BJ (cell line): ENCODE measurements at regions not wholly inside any gene's neighbourhood (a gene's known extent, or its start where the extent isn't known, plus 50 kb on each side); places are given as distances from the start of the nearest gene placed in this dataset.

Experiments
- CTCF ChIA-PET: fragments of 350-600 bp; formaldehyde crosslinking; extraction: SDS; loops from one replicate; lab custom pipeline; 2021; ENCODE audit warnings: antibody characterized with exemption, inconsistent platforms; lab: Yijun Ruan, JAX
- POLR2A ChIA-PET: fragments of 300-600 bp; sonication (Branson Sonifier 250); formaldehyde crosslinking; extraction: SDS; loops from one replicate; lab custom pipeline; 2021; ENCODE audit warnings: antibody characterized with exemption; lab: Charles Lee
- DNase-seq: peaks from one replicate; pipeline ENCODE4 v3.0.0-alpha.2; 2011; ENCODE audit warnings: low read depth
- H3K27me3 ChIP-seq: 2 replicates; pipeline ENCODE4 v1.6.0; 2011; ENCODE audit warnings: low read length; ENCODE audit not compliant: control insufficient read depth, insufficient read depth
- H3K36me3 ChIP-seq: 2 replicates; pipeline ENCODE4 v1.5.1; 2011; ENCODE audit warnings: low read length; ENCODE audit not compliant: control insufficient read depth, insufficient read depth
- H3K4me3 ChIP-seq: 2 replicates; pipeline ENCODE4 v1.5.1; 2011; ENCODE audit warnings: low read depth, mild to moderate bottlenecking, control low read depth, low read length
- TF ChIP-seq, protein P1 (sequence below): IDR thresholded peaks from 2 replicates; pipeline ENCODE4 v1.5.1; 2011; ENCODE audit warnings: low read depth, mild to moderate bottlenecking, control low read depth, inconsistent platforms, low read length, moderate library complexity; ENCODE audit not compliant: insufficient read depth

DNA sequence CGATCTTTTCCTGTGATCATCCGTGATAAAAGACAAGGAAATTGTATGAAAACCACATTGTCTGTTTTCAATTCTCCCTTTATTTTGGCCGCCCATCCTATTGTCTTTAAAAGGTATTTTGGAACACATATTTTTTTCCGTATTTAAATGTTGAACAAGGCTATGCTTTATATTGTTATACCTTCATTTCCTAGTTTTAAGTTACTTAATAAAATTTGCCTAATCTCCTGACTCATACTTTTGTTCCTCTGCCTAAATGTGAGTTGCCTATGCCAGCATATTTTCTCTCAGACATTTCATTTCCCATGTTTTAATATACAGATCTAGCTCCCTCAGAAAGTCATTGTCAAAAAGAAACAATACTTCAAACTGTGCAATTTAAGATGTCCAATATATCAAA lies 104.2 kb downstream of the SLITRK6 start:
- TF ChIP-seq, protein P1, sequence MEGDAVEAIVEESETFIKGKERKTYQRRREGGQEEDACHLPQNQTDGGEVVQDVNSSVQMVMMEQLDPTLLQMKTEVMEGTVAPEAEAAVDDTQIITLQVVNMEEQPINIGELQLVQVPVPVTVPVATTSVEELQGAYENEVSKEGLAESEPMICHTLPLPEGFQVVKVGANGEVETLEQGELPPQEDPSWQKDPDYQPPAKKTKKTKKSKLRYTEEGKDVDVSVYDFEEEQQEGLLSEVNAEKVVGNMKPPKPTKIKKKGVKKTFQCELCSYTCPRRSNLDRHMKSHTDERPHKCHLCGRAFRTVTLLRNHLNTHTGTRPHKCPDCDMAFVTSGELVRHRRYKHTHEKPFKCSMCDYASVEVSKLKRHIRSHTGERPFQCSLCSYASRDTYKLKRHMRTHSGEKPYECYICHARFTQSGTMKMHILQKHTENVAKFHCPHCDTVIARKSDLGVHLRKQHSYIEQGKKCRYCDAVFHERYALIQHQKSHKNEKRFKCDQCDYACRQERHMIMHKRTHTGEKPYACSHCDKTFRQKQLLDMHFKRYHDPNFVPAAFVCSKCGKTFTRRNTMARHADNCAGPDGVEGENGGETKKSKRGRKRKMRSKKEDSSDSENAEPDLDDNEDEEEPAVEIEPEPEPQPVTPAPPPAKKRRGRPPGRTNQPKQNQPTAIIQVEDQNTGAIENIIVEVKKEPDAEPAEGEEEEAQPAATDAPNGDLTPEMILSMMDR = no peak
- no peak overlapping the region for H3K4me3 ChIP-seq
- ChIA-PET CTCF (no interaction called here), POLR2A (interaction anchor here (0.7 kb wide), 1 partner anchor 378 kb away, joined by 3 read pairs; no protein-coding TSS in a partner anchor)
- H3K27me3 ChIP-seq = no peaks in the 10 kb centered on the region
- H3K36me3 ChIP-seq = no peaks in the 10 kb centered on the region
- no peak for DNase-seq

DNA sequence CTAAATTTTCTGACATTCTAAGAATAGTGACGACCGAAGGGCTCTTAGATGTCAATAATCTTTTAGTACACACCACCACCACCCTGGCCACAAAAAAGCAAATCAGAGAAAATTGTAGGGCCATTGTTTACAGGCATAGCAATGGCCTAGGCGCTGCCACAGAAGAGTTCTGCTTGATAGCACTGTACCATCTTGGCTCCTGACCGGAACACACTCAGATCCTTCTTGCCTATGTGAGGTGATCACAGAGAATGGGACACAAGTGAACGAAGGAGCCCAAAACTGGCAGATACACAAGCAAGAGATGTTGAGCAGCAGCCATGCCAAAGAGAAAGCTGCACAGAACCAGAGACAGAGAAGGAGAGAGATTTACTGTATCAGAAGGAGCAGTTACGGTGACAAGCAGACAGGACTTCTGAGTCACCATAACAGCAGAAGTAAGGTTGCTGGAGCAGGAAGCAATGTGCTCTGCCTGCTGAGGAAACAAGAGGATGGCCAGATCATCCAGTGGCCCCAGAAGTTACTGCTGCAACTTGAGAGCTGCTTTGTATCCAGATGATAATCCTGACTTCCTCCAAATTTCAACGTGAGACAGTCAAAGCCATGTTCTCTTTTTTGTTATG lies 105.2 kb downstream of the SLITRK6 start:
- TF ChIP-seq, protein P1 = no peak
- no peak for DNase-seq
- no peaks in the 10 kb centered on the region for H3K27me3 ChIP-seq
- CTCF ChIA-PET = no interaction called here
- no peak overlapping the region for H3K4me3 ChIP-seq
- H3K36me3 ChIP-seq = no peaks in the 10 kb centered on the region
- POLR2A ChIA-PET = no interaction called here

DNA sequence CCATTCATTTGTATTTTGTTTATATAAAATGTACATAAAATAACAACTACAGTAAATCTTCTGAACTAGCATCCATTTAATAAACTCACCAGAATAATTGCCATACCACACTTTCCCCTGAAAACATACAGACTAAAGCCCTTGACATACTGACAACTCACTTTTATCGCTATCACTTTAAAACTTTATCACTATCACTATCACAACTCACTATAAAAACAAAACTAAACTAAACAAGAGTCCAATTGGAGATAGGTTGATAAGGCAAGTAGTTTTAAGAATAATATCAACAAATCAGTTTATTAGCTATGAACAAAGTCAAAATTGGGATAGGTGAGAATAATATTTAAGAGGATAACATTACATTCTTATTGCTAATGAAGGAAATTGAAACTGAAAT lies 108.9 kb downstream of the SLITRK6 start:
- ChIA-PET CTCF (no interaction called here), POLR2A (no interaction called here)
- Histone ChIP-seq H3K4me3 (no peak overlapping the region), H3K36me3 (no peaks in the 10 kb centered on the region), H3K27me3 (no peaks in the 10 kb centered on the region)
- DNase-seq = no peak
- TF ChIP-seq, protein P1 = no peak

DNA sequence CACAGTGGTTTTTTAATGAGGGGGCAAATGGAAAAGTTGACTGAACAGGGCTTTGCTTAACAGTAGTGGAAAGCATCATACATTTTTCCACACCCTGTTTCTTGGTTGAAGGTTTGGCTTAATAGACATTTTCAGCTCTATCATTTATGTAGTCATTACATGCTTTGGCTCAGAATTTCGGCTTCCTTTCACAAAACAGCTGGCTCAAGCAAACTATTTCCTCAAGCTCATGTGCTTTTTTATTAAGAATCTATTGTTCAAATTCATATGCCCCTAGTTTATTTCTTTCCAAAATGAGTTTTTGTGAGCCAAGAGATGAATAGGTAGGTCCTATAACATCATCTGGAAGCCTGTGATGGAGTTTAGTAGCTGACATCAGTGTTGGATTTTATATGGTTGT lies 113.8 kb downstream of the SLITRK6 start:
- ChIA-PET CTCF (no interaction called here), POLR2A (no interaction called here)
- DNase-seq = no peak
- no peaks in the 10 kb centered on the region for H3K27me3 ChIP-seq
- H3K4me3 ChIP-seq = no peak overlapping the region
- no peaks in the 10 kb centered on the region for H3K36me3 ChIP-seq
- TF ChIP-seq, protein P1 = no peak

DNA sequence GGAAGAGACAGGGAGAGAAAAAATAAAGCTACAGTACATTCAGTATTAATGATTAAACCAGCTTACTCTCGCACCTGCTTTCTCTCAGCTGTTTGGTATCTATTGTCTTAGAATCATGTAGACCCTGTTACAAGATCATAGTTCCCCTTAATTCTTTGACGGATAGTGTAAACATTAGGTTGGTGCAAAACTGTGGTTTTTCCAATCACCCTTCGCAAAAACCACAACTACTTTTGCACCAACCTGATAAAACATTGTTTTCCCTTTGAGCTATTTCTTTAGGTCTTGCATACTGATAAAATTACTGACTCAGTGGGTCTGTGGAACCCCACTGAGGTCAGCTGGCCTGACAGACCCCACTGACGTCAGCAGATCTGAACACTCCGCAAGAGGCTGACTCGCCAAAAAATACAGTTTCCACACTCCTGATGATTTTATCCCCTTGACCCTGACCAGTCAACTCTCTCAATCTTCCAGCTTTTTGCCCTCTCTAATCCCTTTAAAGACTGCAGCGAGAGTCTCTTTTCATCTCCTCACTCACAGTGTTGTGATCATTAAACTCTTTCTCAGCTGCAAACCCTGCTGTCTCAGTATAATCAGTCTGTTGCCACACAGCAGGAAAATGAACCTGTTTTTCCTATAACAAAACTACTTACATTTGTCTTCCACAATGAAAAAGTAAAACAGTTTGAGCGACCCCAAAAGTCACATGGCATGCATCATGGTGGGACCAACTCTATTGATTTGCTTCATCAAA lies 123.9 kb downstream of the SLITRK6 start:
- TF ChIP-seq, protein P1 = no peak
- POLR2A ChIA-PET = no interaction called here
- Histone ChIP-seq H3K36me3 (no peaks in the 10 kb centered on the region), H3K27me3 (no peaks in the 10 kb centered on the region), H3K4me3 (no peak overlapping the region)
- DNase-seq = no peak
- CTCF ChIA-PET = interaction anchor here (0.6 kb wide), 1 partner anchor 39 kb away, joined by 3 read pairs; no protein-coding TSS in a partner anchor
